HG03060 (cell line): ENCODE measurements at regions not wholly inside any gene's neighbourhood (a gene's known extent, or its start where the extent isn't known, plus 50 kb on each side); places are given as distances from the start of the nearest gene placed in this dataset.
A peak's percentile ranks its signal among the peaks of the same experiment; 100 is the strongest.
"Not testable (repeated sequence)": the region's sequence is repeated elsewhere in the genome, so short reads cannot be mapped to it uniquely, and the experiment has no call there.

Source experiments
- ATAC-seq: cut with Tn5 transposase; IDR thresholded peaks from one replicate; pipeline ENCODE4 v1.9.1; 2021; ENCODE audit warnings: low read depth, moderate number of reproducible peaks; ENCODE audit not compliant: unreplicated experiment

DNA sequence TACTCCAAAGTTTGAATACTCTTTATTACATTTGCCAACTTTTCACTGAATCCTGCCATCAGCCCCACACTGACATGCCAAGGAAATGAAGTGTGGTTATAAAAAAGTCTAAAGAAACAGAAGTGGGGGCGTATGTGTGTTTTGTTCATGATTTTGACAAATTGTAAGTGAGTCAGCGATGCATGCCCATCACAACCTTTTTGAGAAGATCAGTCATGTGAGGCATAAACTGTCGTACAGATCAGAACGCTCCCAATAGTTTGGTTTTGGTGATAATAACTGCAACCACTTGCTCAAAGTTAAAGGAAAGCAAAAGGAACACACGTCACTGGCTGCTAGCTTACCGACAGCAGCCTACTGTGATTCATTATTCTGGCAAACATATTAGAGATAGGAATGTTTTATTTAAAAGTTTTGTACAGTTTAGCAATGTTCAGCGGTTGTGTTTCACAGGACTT, 95.6 kb downstream of the RGS2 start:
- no peak for ATAC-seq

GRCh38 chr1:192905049-192905448, 96.2 kb downstream of the RGS2 start:
- ATAC-seq = no peak

GRCh38 chr1:192906334-192906733, 97.5 kb downstream of the RGS2 start:
- no peak for ATAC-seq

DNA sequence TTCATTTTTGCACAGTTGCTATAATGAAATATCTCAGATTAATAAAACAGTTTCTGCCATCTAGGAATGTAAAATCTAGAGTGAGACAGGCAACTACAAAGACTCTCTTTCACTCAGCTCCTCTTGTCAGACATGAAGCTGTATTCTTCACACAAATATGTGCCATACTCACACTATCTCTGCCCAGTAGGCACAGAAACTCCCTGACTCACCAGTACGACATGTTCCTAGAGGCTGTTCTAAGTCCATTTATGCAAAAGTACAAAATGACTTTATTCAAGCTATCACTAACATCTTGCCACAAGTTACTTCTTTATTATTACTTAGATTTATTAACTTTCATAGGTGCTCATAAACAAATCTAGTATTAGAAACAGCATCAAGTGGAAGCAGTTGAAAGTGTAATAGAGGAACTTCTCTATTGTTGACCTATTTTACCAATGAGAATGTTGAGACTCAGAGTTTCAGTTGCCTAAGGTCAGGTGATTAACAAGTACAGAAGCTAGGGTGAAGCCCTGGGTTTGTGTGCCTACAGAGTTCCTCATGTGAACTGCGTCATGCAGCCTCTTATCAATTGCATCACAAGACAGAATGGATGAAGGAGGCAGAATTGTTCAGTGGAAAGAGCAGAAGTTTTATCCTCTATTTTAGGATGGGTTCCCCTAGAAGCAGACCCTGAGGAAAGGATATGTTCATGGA, 98.9 kb downstream of the RGS2 start:
- ATAC-seq = peak; percentile 54

- not testable (repeated sequence) for ATAC-seq
Observed at GRCh38 chr1:192911896-192912656, 103.2 kb downstream of the RGS2 start.

- ATAC-seq = no peak
Observed at GRCh38 chr1:192913683-192914082, 104.8 kb downstream of the RGS2 start.

- no peak for ATAC-seq
Observed at GRCh38 chr1:192914092-192914491, 105.3 kb downstream of the RGS2 start.

GRCh38 chr1:192914696-192915095, 105.9 kb downstream of the RGS2 start:
- ATAC-seq = no peak

- no peak for ATAC-seq
Observed at GRCh38 chr1:192916021-192916420, 107.2 kb downstream of the RGS2 start.

- no peak for ATAC-seq
Observed at GRCh38 chr1:192918259-192918658, 109.4 kb downstream of the RGS2 start.

DNA sequence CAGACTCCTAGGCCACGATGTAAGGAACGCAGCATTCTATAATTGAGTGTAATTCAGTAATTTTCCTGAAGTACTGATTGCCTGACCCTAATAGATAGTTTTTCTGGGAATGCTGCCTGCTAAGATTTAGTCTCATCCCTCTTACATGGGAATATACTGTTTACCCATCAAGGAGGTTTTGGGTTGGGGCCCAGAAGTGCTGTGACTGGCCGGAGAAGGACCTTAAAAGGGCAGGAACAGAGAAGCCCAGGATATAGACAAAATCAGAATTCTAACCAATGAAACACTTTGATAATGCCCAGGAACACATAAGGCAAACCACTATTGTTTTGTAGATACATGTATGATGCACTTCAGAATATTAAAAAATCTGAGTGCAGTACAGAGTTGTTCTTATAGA, 111.6 kb downstream of the RGS2 start:
- no peak for ATAC-seq

DNA sequence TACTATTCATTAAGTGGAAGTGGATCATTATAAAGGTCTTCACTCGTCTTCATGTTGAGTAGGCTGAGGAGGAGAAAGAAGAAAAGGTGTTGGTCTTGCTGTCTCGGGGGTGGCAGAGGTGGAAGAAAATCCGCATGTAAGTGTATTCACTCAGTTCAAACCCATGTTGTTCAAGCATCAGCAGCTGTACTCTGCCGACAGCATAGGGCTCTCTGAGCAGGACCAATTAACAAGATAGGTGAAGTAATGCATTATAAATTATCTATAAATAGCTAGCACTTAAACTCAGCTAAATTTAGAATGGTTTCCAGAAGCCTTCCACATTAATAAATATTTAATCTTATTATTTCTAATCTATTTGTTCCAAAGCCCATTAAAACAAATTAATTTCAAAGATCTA, 116.8 kb downstream of the RGS2 start:
- ATAC-seq = no peak

GRCh38 chr1:192926736-192927135, 117.9 kb downstream of the RGS2 start:
- no peak for ATAC-seq

- ATAC-seq = no peak
Observed at GRCh38 chr1:192927496-192927895, 118.7 kb downstream of the RGS2 start.

DNA sequence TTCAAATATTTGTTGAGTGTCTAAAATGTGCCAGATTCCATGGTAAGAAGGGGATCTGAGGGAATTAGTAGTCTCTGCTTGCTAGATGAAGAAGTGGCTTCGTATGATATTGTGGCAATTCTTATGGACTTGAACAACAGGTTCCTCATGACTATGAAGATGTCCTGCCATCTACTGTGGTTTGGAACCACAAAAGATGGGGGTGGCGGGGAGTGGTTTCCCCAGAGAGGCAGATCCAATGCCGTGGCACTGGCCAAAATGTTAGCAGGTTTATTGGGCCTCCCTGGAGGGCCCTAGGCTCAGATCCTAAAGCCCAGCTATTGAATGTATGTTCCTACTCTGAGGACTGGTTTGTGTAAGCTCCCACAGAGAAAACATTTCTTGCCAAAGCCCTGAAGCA, 120.8 kb downstream of the RGS2 start:
- ATAC-seq = no peak

DNA sequence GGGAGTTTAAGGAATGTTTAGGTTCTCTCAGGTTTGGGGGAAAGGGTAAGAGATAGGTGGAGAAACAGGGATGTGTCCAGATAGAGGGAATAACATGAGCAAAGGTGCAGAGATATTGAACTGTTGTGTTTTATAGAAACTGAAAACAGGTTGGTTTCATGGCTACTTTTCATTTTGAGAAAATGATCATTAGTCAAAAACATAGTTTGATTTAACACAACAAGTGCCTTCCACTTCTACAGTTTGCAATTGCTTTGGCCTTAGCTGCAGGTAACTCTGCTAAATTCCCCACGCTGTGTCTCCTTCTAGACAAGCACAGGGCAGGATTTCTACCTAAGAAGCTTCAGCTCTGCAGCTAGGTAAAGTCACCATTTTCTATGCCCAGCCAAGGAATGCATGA, 124.9 kb downstream of the RGS2 start:
- ATAC-seq = no peak

GRCh38 chr1:192936313-192937018, 122.7 kb downstream of the UCHL5 start:
- no peak for ATAC-seq

DNA sequence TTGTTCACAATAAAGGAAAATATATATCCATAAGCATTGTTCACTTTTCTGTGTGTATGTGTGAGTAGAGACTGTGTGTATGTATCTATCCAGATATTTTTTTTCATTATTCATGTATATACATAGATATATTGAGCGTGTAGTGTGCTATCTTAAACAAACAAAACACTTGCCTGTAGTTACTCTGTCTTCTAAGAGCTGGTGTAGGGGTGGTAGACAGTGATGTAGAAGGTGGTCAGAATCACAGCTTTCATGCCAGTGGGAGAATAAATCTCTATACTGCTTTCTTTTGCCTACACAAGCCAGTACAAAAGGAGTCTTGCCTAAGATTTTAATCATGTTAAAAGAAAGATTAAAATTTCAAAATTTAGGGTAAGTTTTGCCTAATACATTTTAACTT, 122.0 kb downstream of the UCHL5 start:
- ATAC-seq = no peak

DNA sequence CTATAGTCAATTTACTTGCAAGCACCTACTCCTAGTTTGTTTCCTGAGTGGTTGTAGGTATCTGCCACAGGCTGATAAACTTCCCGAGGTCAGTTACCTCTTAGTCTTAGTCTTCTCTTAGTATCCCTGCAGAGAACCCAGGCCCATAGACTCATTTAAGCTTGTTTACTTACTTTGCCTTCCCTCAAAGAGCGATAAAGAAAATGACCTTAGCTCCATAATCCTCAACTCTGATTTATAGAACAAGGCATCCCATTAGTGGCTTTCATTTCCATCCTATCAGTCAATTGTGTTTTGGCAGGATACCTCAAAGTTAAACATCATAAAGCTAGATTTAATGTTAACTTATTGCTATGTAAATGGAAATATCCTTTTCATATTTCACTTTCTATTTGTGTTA, 119.7 kb downstream of the UCHL5 start:
- ATAC-seq = no peak

DNA sequence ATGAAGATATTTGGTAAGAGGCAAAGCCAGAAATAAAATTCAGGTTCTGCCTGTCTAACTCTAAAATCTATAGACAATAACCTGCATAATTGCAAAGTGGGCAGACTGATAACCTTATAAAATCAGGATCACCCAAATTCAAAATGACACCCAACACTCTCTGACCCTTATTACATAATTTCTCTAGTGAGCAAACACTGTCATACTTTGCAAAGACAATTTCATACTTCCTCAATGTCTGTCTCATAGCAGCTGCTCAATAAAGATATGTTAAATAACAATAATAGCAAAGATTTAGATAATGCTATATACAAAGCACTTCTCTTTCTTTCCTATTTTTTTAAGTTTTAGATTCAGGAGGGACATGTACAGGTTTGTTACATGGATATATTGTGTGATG, 118.5 kb downstream of the UCHL5 start:
- ATAC-seq = no peak

GRCh38 chr1:192941722-192942411, 117.3 kb downstream of the UCHL5 start:
- peak; percentile 41 for ATAC-seq
